HG03175 (cell line): ENCODE measurements at regions not wholly inside any gene's neighbourhood (a gene's known extent, or its start where the extent isn't known, plus 50 kb on each side); places are given as distances from the start of the nearest gene placed in this dataset.
"Not testable (repeated sequence)": the region's sequence is repeated elsewhere in the genome, so short reads cannot be mapped to it uniquely, and the experiment has no call there.

Source experiments
- ATAC-seq: cut with Tn5 transposase; IDR thresholded peaks from one replicate; pipeline ENCODE4 v1.9.1; 2021; ENCODE audit warnings: mild to moderate bottlenecking, moderate library complexity; ENCODE audit not compliant: unreplicated experiment

DNA sequence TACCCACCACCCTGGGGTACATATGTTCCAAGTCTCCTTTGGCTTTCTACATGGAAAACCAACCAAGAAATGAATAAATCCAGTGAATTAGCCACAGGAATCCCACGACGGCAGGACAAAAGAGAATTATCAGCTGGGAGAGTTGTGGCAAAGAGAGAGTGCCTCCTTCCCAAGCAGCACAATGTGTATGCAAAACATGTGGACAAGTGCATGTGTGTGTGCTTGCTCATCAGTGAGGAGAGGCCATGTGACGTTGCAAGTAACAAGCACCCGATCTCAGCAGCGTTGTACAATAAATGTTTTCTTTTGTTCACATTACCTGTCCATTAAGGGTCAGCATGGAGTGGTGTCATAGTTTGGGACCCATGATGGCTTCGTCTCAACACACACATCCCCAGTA is 50.0 kb upstream of the EMX2 start:
- ATAC-seq, result no peak

DNA sequence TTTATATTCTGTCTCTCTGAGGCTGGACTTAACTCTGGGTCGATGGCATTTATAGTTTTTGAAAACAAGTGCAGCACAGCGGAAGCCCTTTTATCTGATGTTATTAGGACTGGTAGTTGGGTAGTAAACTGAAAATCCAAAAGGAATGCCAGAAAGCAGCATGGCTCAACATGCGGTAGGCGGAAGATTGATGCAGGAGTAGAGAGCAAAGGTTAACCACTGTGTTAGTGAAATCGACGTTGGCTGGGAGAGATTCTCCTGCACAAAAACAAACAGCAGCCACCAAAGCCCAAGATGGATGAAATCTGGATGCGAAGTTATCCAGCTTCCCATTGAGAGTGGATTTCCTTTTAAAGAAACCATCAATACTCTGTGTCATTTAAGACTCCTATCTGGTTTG is 54.5 kb upstream of the EMX2 start:
- ATAC-seq, result no peak

DNA sequence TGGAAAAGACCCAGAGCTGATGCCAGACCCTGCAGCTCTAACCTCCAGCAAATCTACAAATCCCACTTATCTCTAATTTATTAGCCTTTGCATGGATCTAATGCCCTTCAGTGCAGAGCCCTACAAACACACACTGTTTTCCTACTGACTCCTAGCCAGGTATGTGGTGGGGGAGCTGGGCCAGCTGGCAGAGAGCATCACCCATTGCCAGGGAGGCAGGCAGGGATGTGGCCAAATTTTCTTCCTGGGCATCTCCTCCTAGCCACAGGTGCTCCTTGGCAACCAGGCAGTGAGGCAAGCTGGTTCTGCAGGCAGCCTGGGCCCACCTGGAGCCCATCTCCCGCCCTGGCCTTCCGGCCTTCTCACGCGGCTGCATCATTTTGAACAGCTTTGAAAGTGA is 55.9 kb upstream of the EMX2 start:
- no peak for ATAC-seq

DNA sequence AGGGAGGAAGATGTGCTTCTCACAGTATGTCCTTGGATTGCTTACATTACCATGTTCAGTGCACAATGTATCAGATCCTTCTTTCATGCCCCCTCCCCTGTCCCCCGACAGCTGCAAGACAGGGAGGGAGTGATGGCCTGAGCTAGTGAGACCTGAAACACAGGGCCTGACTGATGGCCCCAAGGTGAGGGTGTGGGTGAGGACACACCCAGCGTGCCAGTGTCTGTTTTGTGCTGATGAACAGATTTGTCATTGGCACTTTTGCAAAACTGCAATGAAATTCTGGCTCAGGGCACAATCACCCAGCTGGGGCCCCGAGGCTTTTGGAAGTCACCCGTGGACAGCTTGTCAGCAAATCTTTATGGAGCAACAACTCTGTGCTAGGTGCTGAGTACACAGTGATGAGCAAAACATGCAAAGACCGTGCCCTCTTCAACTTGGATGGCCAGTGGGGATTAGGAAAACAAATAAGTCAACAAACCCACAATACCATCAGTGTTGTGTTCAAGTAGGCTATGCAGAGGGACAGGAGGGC is 59.4 kb upstream of the EMX2 start:
- ATAC-seq, result no peak

DNA sequence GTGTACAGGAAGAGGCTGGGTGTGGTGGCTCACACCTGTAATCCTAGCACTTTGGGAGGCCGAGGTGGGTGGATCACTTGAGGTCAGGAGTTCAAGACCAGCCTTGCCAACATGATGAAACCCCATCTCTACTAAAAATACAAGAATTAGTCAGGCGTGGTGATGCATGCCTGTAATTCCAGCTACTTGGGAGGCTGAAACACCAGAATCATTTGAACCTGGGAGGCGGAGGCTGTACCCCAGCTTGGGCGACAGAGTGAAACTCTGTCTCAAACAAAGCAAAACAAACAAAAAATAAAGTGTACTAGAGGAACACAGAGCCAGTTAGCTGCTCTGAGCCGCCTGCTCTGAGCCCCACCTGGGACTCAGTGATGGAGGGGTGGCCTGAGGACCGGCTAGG is 61.5 kb upstream of the EMX2 start:
- ATAC-seq, result not testable (repeated sequence)

DNA sequence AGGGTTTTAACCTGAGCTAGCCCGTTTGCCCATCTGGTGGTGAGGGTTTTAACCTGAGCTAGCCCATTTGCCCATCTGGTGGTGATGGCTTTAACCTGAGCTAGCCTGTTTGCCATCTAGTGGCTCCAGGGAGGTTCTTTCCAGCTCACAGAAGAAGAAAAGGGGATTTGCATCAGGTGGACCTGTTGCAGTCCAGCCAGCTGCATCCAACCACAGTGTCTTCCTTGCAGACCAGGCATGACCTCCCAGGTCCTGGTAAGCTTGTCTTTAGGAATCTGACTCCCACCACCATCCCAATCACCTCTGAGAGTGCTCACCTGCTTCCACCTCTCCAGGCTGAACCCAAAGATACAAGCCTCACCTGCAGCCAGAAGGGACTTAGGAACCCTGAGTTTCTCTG is 62.4 kb upstream of the EMX2 start:
- ATAC-seq, result no peak

DNA sequence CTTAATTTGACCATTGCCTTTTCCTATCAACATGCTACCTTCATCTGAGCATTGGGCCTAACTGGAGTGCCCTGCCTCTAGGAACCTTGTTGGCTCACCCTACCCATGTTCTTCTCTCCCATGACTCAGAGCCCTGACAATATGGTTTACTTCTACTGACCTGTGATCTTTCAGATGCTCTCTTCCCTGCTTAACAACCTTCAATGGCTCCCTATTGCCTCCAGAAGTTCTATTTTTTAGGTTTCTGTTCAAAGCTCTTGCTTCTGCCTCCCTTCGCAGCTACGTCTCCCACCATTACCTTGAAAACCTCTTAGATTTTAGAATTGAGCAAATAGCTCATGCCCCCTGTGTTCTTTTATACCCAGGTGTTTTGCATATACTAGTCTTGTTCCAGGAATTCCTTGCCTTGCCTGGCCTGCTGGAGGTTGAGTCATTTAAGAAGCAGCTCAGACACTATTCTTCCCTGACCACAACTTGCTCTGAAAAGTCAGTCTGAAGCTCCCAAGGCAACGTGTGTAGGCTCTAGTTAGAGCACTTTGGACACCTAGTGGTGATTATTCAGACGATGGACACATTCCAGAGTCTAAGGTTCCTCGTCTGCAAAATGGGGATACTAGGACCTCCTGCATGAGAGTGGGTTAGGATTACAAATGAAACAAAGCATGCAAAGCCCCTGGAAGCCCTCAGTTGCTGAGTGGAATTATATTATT is 64.4 kb upstream of the EMX2 start:
- no peak for ATAC-seq

DNA sequence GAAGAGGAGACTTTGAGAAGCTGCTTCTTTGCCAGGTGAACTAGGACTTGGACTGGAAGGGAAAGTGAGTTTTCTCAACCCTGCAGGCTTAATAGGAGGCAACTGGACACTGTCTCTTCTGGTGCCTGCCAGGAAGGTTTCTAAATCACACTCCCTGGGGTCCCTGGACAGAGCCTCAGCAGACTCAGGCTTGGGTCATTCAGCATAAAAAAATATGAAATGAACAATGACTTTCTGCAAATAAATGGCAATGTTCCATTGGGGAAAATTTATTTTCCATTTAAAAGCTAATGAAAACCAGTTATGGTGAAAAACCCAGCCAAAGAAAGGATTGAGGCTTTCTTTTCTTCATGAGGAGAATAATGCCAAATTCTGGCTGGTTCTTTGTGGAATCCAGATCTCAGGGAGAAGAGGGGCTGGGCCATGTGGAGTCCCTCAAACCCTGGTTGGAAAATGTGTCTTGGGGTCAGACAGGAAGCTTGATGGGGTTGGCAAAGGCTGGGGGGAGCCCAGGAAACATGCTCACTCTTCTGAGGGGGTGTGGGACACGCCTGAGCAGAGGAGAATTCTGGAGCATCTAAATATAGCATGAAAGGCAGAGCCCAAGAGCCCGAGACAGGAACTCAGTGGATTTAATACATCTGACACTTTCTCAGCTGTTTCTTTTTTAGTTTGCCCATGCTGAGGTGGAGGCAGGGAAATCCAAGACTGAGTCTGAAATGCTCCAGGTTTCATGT is 65.2 kb upstream of the EMX2 start:
- no peak for ATAC-seq

DNA sequence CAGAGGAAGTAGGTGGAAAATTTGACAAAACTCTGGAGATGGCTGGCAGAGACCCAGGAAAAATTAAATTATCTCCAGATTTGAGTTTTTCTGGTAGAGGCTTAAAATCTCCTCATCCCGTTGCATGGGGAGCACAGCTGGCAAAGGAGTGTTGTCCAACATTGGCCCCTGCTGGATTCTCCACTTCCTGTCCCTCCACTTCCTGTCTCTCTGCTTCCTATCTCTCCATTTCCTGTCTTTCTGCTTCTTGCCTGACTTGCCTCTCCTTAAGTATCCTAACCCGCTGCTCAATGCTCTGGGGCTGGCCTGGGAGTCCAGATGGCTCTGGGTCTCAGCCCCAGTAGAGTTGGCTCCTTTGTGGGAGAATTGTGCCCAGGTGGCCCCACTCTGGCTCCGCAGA is 65.8 kb upstream of the EMX2 start:
- no peak for ATAC-seq

DNA sequence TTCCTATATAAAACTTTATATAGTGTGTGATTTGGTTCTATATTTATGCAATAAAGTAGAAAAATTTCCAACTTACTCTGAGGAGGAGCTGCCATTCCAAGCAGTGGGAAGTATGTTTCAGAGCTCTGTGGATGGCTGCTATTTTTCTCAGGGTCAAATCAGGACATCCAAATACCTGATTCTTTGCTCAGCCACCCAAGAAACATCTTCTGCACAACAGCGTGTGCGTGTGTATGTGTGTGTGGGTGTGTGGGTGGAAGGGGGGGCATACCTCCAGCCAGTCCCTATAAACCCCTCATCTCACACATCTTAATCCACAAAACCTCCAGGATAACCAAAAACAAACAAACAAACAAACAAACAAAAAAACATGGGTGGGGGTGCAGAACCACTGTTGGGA is 66.3 kb upstream of the EMX2 start:
- ATAC-seq, result no peak

DNA sequence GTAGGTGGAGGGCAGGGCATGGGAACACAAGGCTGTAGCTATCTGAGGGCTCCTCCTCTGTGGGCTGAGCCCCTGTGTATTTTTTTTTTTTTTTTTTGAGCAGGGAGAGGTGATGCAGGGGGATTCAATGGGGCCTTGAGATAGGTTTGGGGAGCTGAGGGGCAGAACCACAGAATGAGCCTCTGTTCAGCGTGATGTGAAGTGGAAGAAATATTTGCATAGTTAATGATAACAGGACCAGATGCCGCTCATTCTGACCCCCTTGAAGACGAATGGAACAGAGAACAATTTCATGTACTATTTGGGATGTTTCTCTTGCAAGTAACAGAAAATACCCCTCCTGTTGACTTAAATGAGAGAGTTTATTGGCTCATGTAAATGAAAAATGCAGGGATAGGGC is 69.7 kb upstream of the EMX2 start:
- peak; percentile 79 for ATAC-seq

DNA sequence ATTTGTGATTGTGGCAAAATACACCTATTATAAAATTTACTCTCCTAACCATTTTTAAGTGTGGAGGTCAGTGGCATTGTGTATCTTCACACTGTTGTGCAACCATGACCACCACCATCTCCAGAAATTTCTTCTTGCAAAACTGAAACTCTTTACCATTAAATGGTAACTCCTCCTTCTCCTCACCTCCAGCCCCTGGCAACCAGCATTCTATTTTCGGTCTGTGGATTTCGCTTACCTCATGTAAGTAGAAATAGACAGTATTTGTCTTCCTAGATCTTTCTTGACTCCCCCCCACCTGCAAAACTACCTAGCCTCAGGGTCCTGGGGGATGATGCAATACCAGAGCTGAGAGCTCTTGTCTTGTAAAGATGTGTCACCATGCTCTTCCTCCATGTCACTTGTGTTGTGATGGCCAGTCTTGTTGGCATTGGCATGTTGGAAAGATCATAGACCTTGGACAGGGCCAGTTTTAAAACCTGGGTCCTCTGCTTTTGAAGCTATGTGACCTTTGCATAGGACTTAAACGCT is 71.1 kb upstream of the EMX2 start:
- peak; percentile 41 for ATAC-seq

DNA sequence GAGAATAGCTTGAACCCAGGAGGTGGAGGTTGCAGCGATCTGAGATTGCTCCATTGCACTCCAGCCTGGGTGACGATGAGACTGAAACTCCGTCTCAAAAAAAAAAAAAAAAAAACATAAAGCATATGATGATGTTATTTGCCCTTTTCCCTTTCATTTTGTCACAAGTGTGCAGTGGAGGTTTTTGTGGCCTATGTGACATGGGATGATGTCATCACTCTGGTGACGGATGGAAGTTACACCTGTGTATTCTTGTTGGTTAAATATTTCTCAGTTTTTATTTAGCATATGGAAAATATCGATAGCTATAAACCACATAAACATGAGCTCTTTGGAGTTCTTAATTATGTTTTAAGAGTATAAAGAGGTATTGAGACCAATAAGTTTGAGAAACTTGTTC is 71.8 kb upstream of the EMX2 start:
- peak; percentile 39 for ATAC-seq

DNA sequence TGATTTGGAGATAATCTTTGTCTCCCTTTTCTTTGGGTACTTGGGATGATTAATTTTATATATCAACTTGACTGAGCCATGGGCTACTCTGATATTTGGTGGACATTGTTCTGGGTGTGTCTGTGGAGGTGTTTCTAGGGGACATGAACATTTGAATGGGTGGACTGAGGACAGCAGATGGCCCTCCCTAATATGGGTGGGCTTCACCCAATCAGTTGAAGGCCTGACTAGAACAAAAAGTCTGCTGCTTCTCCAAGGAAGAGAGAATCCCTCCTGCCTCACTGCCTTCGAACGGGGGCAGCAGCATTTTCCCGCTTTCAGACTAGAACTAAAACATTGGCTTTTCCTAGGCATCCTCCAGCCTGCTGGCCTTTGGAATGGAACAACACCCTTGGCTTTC is 73.9 kb upstream of the EMX2 start:
- ATAC-seq, result no peak

DNA sequence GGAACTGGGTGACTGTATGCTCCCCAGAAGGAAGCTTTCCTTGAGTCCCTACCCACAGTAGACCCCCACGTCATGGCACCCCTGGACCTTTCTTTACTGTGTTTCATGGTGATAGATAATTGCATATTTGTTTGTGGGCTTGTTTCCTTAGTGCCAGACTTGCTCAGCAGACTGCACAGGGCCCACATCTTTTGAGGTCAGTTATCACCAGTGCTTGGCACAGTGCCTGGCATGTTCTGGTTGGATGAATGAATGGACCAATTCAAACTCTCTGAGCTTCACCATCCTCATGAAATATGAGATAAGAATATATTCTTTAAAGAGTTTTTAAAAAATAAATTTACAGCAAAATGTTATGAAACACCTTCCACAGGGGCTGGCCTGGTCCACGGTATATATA is 78.4 kb upstream of the EMX2 start:
- ATAC-seq, result no peak

DNA sequence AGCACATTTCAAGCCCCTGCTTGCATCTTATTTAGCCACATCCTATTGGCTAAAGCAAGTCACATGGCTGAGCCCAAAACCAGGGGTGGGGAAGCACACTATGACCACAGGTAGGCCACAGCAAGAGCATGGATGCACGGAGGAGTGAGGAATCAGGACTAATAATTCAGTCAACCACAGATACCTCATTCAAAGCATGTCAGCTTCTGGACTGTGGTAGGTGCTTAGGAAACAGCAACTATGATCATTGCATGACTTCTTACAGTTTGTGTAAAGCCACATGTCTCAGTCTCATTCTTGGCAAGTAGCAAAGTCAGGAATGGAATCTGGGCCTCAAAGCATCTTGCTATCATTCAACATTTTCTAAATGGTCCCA is 79.0 kb upstream of the EMX2 start:
- ATAC-seq, result peak; percentile 54

DNA sequence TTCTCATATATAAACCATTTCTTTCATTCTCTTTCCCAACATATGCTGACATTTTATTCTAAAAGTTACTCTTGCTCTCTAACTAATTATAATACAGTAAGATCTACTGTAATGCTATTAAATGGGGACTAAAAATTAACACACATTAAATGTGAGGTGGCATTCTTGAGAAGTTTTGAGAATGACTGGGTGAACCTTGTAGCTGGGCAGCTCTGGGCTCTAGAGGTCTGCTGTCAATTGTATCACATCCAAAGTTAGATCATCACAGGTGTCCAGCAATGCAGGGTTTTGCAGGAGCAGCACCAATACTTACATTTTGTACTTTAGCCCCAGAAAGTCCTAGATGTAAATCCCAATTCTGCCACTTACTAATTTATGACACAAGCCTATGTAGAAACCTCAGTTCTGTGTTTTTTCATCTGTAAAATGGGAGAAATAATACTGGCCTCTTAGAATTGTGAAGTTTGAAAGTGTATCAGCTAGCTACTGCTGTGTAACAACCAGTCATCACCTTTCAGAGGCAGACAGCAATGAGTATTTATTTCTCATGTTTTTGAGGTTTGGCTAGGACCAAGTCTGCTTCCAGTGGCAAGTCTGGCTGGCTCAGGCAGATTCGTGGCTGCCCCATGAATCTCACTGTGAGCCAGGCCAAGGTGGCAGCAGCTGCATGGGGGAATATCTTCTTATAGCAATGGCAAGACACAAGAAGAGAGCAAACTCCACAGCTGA is 79.6 kb upstream of the EMX2 start:
- no peak for ATAC-seq

DNA sequence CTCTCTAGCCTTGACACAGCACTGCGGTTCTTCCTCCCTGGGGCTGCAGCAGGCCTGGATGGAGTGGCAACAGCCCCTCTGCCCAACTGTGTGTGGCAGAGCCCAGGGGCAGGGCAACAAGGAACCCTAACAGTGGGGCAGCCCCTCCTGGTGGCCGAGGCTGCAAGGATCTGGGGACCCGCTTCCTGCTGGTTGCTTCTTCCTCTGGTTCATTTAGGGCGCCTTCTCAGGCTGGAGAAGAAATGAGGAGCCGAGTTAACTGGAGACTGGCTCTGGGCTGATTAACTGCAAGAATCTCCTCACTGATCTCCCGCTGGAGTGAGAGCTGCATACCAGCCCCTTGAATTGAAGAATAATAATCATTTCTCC is 80.1 kb upstream of the EMX2 start:
- ATAC-seq, result no peak

DNA sequence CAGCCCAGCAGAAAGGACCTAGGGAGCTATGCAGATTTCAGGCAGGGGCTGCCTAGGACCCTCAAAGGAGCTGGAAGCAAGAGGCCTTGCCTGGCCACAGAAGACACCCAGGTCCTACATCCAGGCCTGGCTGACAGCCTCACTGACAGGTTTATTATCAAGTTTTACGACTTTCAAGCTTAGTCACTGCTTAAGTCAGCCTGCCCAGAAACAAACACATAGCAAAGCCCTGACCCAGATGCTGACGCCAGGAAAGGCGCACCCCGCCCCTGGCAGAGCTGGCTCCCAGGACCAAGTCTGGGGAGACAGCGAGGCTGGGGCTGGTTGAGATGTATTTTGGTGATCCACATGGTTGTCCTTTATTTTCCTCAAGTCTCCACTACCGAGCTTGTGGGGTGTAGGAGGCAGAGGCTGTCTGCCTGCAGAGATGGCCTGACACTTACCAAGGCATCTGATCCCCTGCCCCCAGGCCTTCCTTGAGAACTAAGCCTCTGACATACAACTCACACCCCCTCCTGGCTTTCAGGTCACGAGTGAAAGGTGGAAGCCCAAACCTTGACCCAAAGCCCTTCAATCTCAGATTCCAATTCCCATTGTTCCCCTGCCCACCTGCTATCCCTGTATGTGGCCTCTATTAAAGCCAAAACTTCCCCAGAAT is 80.7 kb upstream of the EMX2 start:
- ATAC-seq, result no peak

DNA sequence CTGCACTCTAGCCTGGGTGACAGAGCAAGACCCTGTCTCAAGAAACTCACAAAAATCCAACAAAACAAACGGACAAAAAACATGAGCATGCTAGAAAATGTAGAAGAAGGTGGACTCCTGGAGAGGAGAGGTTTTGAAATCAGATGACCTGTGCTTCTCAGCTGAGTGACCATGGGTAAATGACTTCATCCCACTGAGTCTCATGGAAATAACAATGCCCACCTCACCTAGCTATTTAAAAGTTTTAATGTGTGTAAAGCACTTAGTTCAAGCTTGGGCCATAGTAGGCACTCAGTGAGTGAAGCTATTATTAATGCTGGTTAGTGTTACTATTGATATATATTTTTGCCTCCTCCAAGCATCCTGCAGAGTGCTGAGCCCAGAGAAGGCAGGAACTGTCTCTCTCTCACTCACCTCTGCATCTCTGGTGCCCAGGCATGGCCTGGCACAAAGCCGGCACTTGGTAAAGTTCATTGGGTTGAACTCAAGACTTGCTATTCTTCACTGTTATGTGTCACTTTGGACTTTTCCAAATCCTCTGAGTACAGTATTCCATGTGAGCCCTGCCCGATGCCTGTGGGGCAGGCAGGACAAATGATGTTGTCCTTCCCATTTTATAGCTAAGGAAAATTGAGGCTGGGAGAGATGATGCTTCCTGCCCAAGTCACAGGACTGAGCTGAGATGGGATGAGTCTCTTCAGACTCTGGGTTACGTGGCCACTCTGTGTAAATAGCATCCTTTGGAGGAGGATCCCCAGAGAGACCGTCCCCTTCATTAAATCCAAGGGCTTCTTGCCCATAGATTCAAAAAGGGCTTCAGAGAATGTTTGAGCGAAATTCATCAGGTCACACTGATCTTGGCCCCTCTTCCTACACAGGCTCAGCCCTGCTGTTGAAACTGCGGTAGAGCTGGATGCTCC is 81.4 kb upstream of the EMX2 start:
- ATAC-seq, result no peak
